SK-N-SH (cell line): ENCODE measurements at regions not wholly inside any gene's neighbourhood (a gene's known extent, or its start where the extent isn't known, plus 50 kb on each side); places are given as distances from the start of the nearest gene placed in this dataset.
"Not testable (repeated sequence)": the region's sequence is repeated elsewhere in the genome, so short reads cannot be mapped to it uniquely, and the experiment has no call there.

Experiments used
- CTCF ChIA-PET: fragments of 300-600, 350-600 bp; formaldehyde crosslinking; extraction: SDS; loops from one replicate; lab custom pipeline; 2021; lab: Yijun Ruan, JAX
- POLR2A ChIA-PET: fragments of 350-600 bp; sonication (Branson Sonifier 250); formaldehyde crosslinking; extraction: SDS; loops from one replicate; lab custom pipeline; 2020; ENCODE audit warnings: antibody characterized with exemption, inconsistent platforms; lab: Yijun Ruan, JAX
- DNase-seq: peaks from one replicate; pipeline ENCODE4 v3.0.0; 2012
- H2AFZ ChIP-seq: fragments of 200-600 bp; sonication (generic); 2 replicates; pipeline ENCODE4 v1.8.1; 2016; ENCODE audit warnings: antibody characterized with exemption, mild to moderate bottlenecking, low read depth
- H3F3A ChIP-seq: fragments of 200-600 bp; sonication (generic); replicated peaks from 2 replicates; pipeline ENCODE3; 2016; ENCODE audit warnings: antibody characterized with exemption, mild to moderate bottlenecking; ENCODE audit not compliant: insufficient read depth
- H3K27ac ChIP-seq, 2 experiments: fragments of 200-500 bp in 1 of 2; fragments of 200-600 bp in 1 of 2; sonication (Bioruptor generic) in 1 of 2; sonication (generic), shearing (Covaris generic) in 1 of 2; 2 replicates each; pipeline versions ENCODE4 v1.5.1 to v1.6.1; 2014 to 2016; ENCODE audit warnings: low read depth in 2 of 2, inconsistent platforms in 1 of 2, low read length in 1 of 2, mild to moderate bottlenecking in 1 of 2, mixed read lengths in 1 of 2
- H3K27me3 ChIP-seq: fragments of 200-600 bp; sonication (generic), shearing (Covaris generic); 2 replicates; pipeline ENCODE4 v1.6.1; 2016; ENCODE audit warnings: mixed run types; ENCODE audit not compliant: insufficient read depth
- H3K36me3 ChIP-seq, 2 experiments: fragments of 200-500 bp in 1 of 2; fragments of 200-600 bp in 1 of 2; sonication (Bioruptor generic) in 1 of 2; sonication (generic) in 1 of 2; replicated peaks in 1 of 2; 2 replicates each; pipeline versions ENCODE3 to v1.5.1; 2014 to 2016; ENCODE audit warnings: low read length in 1 of 2, mild to moderate bottlenecking in 1 of 2; ENCODE audit not compliant: insufficient read depth in 2 of 2, control insufficient read depth in 1 of 2
- H3K4me1 ChIP-seq, 2 experiments: fragments of 200-500 bp in 1 of 2; fragments of 200-600 bp in 1 of 2; sonication (Bioruptor generic) in 1 of 2; sonication (generic), shearing (Covaris generic) in 1 of 2; 2 replicates each; pipeline versions ENCODE4 v1.5.1 to v1.6.1; 2014 to 2016; ENCODE audit warnings: low read depth in 1 of 2, low read length in 1 of 2, mixed run types in 1 of 2; ENCODE audit not compliant: insufficient read depth in 2 of 2, control insufficient read depth in 1 of 2
- H3K4me2 ChIP-seq: fragments of 200-600 bp; sonication (generic), shearing (Covaris generic); 2 replicates; pipeline ENCODE4 v1.6.1; 2017; ENCODE audit warnings: mixed run types
- H3K4me3 ChIP-seq, 2 experiments: fragments of 200-500 bp in 1 of 2; fragments of 200-600 bp in 1 of 2; sonication (Bioruptor generic) in 1 of 2; sonication (generic), shearing (Covaris generic) in 1 of 2; 2 replicates each; pipeline versions ENCODE4 v1.5.1 to v1.8.1; 2014 to 2016; ENCODE audit warnings: low read depth in 2 of 2, inconsistent platforms in 1 of 2, low read length in 1 of 2, mild to moderate bottlenecking in 1 of 2, mixed read lengths in 1 of 2, moderate library complexity in 1 of 2
- H3K79me2 ChIP-seq: fragments of 200-600 bp; sonication (generic); 2 replicates; pipeline ENCODE4 v1.8.1; 2017; ENCODE audit warnings: mild to moderate bottlenecking; ENCODE audit not compliant: insufficient read depth
- H3K9ac ChIP-seq: fragments of 200-600 bp; sonication (generic); 2 replicates; pipeline ENCODE4 v1.6.1; 2017; ENCODE audit warnings: mixed run types
- H3K9me2 ChIP-seq: fragments of 200-600 bp; sonication (generic); 2 replicates; pipeline ENCODE4 v1.6.1; 2017; ENCODE audit warnings: mixed run types
- H3K9me3 ChIP-seq: fragments of 200-600 bp; sonication (generic); 2 replicates; pipeline ENCODE4 v1.6.1; 2017; ENCODE audit warnings: mixed run types, mild to moderate bottlenecking, moderate library complexity
- H4K20me1 ChIP-seq: fragments of 200-600 bp; sonication (generic); 2 replicates; pipeline ENCODE4 v1.6.1; 2017; ENCODE audit warnings: mild to moderate bottlenecking, mixed run types; ENCODE audit not compliant: insufficient read depth
- ELF1 ChIP-seq: IDR thresholded peaks from 2 replicates; pipeline ENCODE4 v1.4.0; 2012
- EZH2phosphoT487 ChIP-seq: fragments of 200-600 bp; sonication (generic); IDR thresholded peaks from 2 replicates; pipeline ENCODE4 v1.6.1; 2017; ENCODE audit warnings: low read depth, mixed run types, mild to moderate bottlenecking, antibody characterized with exemption, moderate library complexity, borderline replicate concordance
- GABPA ChIP-seq: IDR thresholded peaks from 2 replicates; pipeline ENCODE4 v1.4.0; 2012; ENCODE audit warnings: low read depth, mild to moderate bottlenecking
- JUND ChIP-seq: IDR thresholded peaks from 2 replicates; pipeline ENCODE4 v1.4.0; 2012
- MXI1 ChIP-seq: IDR thresholded peaks from 2 replicates; pipeline ENCODE4 v1.6.1; 2012; ENCODE audit warnings: mild to moderate bottlenecking, low read depth, low read length, improper control_type of control experiment
- NFIC ChIP-seq: IDR thresholded peaks from 2 replicates; pipeline ENCODE4 v1.4.0; 2012; ENCODE audit warnings: borderline replicate concordance
- RCOR1 ChIP-seq: fragments of 150-350 bp; IDR thresholded peaks from 2 replicates; pipeline ENCODE4 v1.6.1; 2017; ENCODE audit warnings: antibody characterized with exemption, low read length
- RFX5 ChIP-seq: IDR thresholded peaks from 2 replicates; pipeline ENCODE4 v1.6.1; 2012; ENCODE audit warnings: mild to moderate bottlenecking, improper control_type of control experiment, low read length
- RXRA ChIP-seq: IDR thresholded peaks from 2 replicates; pipeline ENCODE4 v1.4.0; 2012; ENCODE audit warnings: low read depth, mild to moderate bottlenecking, borderline replicate concordance
- SIN3A ChIP-seq: IDR thresholded peaks from 2 replicates; pipeline ENCODE4 v1.6.1; 2012; ENCODE audit warnings: low read depth, mild to moderate bottlenecking, low read length, moderate library complexity, borderline replicate concordance
- TEAD4 ChIP-seq: IDR thresholded peaks from 2 replicates; pipeline ENCODE4 v1.4.0; 2012; ENCODE audit warnings: mild to moderate bottlenecking, borderline replicate concordance; ENCODE audit not compliant: insufficient read depth
- WGBS: methylation state at CpG from one replicate; pipeline ENCODE4 v1.1.6; 2017; ENCODE audit warnings: low lambda C conversion rate; 5-methylcytosine and 5-hydroxymethylcytosine counted together
- TF ChIP-seq, protein P1 (sequence below): IDR thresholded peaks from 2 replicates; pipeline ENCODE4 v1.6.1; 2012; ENCODE audit warnings: mild to moderate bottlenecking, low read depth, low read length, moderate library complexity

- Histone ChIP-seq H3K9ac (no peak overlapping the region), H3K9me2 (no peaks in the 10 kb centered on the region)
- TF ChIP-seq JUND = no peak
- TF ChIP-seq TEAD4 = no peak
- TF ChIP-seq EZH2phosphoT487 = no peak
- TF ChIP-seq RCOR1 = no peak
- no peak for TF ChIP-seq RFX5
- TF ChIP-seq, protein P1, sequence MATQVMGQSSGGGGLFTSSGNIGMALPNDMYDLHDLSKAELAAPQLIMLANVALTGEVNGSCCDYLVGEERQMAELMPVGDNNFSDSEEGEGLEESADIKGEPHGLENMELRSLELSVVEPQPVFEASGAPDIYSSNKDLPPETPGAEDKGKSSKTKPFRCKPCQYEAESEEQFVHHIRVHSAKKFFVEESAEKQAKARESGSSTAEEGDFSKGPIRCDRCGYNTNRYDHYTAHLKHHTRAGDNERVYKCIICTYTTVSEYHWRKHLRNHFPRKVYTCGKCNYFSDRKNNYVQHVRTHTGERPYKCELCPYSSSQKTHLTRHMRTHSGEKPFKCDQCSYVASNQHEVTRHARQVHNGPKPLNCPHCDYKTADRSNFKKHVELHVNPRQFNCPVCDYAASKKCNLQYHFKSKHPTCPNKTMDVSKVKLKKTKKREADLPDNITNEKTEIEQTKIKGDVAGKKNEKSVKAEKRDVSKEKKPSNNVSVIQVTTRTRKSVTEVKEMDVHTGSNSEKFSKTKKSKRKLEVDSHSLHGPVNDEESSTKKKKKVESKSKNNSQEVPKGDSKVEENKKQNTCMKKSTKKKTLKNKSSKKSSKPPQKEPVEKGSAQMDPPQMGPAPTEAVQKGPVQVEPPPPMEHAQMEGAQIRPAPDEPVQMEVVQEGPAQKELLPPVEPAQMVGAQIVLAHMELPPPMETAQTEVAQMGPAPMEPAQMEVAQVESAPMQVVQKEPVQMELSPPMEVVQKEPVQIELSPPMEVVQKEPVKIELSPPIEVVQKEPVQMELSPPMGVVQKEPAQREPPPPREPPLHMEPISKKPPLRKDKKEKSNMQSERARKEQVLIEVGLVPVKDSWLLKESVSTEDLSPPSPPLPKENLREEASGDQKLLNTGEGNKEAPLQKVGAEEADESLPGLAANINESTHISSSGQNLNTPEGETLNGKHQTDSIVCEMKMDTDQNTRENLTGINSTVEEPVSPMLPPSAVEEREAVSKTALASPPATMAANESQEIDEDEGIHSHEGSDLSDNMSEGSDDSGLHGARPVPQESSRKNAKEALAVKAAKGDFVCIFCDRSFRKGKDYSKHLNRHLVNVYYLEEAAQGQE = no peak
- TF ChIP-seq NFIC = no peak
- no peak for TF ChIP-seq SIN3A
- no peak for TF ChIP-seq GABPA
- no peak for TF ChIP-seq MXI1
- TF ChIP-seq ELF1 = no peak
- no peak for TF ChIP-seq RXRA
- TF ChIP-seq, all 33 proteins: peak for 0
- Histone ChIP-seq H3K27me3 (no peaks in the 10 kb centered on the region), H3K4me3 (no peak overlapping the region), H3K27ac (no peak overlapping the region), H4K20me1 (no peaks in the 10 kb centered on the region), H3K9me3 (no peaks in the 10 kb centered on the region), H3K4me2 (no peak overlapping the region), H3K36me3 (no peaks in the 10 kb centered on the region), H3K79me2 (no peaks in the 10 kb centered on the region), H3F3A (no peaks in the 10 kb centered on the region), H3K4me1 (peaks cover 0 to 16% of the 10 kb centered on the region in 2 experiments; a peak in 1 of 4 replicates), H2AFZ (no peak overlapping the region)
- ChIA-PET POLR2A (no interaction called here), CTCF (interaction anchor here (1.1 to 4.0 kb wide), 2 partner anchors 15 to 1099 kb away, joined by 3 to 13 read pairs; no protein-coding TSS in a partner anchor)
- 27% methylated on average over 12 of the region's 20 CpGs for WGBS
- DNase-seq = no peak
These were observed 219.0 kb downstream of the GLRX3 start for GRCh38 chr10:130354976-130355795.

DNA sequence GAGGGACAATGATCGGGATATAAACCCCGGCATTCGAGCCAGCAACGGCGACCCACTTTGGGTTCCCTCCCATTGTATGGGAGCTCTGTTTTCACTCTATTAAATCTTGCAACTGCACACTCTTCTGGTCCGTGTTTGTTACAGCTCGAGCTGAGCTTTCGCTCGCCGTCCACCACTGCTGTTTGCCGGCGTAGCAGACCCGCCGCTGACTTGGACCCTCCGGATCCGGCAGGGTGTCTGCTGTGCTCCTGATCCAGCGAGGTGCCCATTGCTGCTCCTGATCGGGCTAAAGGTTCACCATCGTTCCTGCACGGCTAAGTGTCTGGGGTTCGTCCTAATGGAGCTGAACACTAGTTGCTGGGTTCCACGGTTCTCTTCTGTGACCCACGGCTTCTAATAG is 220.2 kb downstream of the GLRX3 start:
- H3K36me3 ChIP-seq, H3F3A ChIP-seq, H2AFZ ChIP-seq, H3K27ac ChIP-seq, POLR2A ChIA-PET, H3K4me2 ChIP-seq, H3K27me3 ChIP-seq, H3K9me3 ChIP-seq, DNase-seq, H4K20me1 ChIP-seq, H3K9me2 ChIP-seq, H3K79me2 ChIP-seq, H3K9ac ChIP-seq, H3K4me3 ChIP-seq: not testable (repeated sequence)
- WGBS = 61% methylated on average over 22 of the region's 23 CpGs
- H3K4me1 ChIP-seq = peaks cover 0 to 26% of the 10 kb centered on the region in 2 experiments; a peak in 2 of 4 replicates
- CTCF ChIA-PET = interaction anchor here (1.1 to 4.0 kb wide), 2 partner anchors 16 to 1097 kb away, joined by 3 to 13 read pairs; no protein-coding TSS in a partner anchor
